Embryonic facial prominence (tissue), 1 donor: ENCODE measurements at regions not wholly inside any gene's neighbourhood (a gene's known extent, or its start where the extent isn't known, plus 50 kb on each side); places are given as distances from the start of the nearest gene placed in this dataset.
"Not testable (repeated sequence)": the region's sequence is repeated elsewhere in the genome, so short reads cannot be mapped to it uniquely, and the experiment has no call there.

Source experiments
- DNase-seq: peaks from one replicate; pipeline ENCODE4 v3.0.0-alpha.2; 2016; ENCODE audit errors: extremely low spot score

- DNase-seq: no peak
These were observed 1416.7 kb downstream of the FSCB start for GRCh38 chr14:43090380-43090779.

- no peak for DNase-seq
These were observed 1419.4 kb downstream of the FSCB start for GRCh38 chr14:43087666-43088065.

GRCh38 chr14:43085819-43086218 is 1421.3 kb downstream of the FSCB start:
- no peak for DNase-seq

GRCh38 chr14:43067372-43067771 is 1439.7 kb downstream of the FSCB start:
- DNase-seq: not testable (repeated sequence)

- no peak for DNase-seq
These were observed 1449.4 kb downstream of the LRFN5 start for GRCh38 chr14:43056106-43056505.

- no peak for DNase-seq
These were observed 1446.2 kb downstream of the LRFN5 start for GRCh38 chr14:43052897-43053296.

- no peak for DNase-seq
These were observed 1437.2 kb downstream of the LRFN5 start for GRCh38 chr14:43043850-43044249.

- no peak for DNase-seq
These were observed 1435.7 kb downstream of the LRFN5 start for GRCh38 chr14:43042408-43042807.

- DNase-seq: no peak
These were observed 1435.3 kb downstream of the LRFN5 start for GRCh38 chr14:43041976-43042375.

- no peak for DNase-seq
These were observed 1434.5 kb downstream of the LRFN5 start for GRCh38 chr14:43041207-43041606.

DNA sequence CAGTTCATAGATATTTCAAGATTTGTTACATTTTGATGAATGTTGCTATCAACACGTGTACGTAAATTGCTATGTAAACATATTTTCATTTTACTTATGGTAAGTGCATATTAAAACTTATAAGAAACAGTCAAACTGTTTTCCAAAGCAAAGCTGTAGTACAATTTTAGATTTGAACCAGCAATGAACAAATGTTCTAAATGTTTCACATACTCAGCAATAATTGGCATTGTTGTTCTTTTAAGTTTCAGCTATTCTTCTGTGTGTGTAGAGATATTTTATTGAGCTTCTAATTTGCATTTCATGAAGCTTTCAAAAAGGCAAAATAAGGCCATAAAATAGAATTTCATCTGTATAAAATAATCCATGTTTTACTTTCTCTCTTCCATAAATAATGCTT is 1433.2 kb downstream of the LRFN5 start:
- DNase-seq: no peak

GRCh38 chr14:43031598-43031997 is 1424.9 kb downstream of the LRFN5 start:
- no peak for DNase-seq

- DNase-seq: no peak
These were observed 1415.6 kb downstream of the LRFN5 start for GRCh38 chr14:43022094-43022800.

GRCh38 chr14:43019826-43020225 is 1413.2 kb downstream of the LRFN5 start:
- DNase-seq: no peak

DNA sequence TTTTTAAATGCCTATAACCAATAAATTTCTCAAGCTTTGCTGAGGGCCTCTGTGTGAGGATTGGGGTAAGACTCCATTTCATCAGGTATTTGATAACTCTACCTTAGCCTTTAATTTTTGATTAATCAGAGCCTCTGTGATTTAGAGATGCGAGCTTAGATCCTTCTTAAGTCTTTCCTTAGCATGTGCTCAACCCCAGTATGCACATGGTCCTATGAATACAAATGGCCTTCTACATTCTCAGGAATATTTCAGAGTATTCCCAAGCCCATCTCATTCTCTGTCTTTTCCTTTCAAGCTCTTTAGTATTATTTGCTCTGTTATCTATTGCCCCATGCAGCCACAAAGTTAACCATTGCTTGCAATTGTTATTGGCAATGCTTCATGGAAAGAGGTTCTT is 1407.7 kb downstream of the LRFN5 start:
- no peak for DNase-seq

DNA sequence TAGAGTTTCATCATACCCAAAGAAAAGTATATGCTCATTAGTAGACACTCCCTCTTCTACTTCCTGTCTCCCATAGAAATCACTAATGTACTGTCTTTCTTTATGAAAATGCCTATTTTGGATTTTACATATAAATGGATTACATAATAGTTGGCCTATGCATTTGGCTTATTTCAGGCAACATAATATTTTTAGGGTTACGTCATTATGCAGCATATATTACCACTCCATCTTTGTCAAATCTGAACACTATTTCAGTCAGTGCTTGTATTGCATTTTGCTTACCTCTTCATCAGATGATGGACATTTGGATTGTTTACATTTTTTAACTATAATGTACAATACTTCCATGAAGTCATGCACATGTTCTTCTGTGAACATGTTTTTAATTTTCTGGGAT is 1406.1 kb downstream of the LRFN5 start:
- no peak for DNase-seq

DNA sequence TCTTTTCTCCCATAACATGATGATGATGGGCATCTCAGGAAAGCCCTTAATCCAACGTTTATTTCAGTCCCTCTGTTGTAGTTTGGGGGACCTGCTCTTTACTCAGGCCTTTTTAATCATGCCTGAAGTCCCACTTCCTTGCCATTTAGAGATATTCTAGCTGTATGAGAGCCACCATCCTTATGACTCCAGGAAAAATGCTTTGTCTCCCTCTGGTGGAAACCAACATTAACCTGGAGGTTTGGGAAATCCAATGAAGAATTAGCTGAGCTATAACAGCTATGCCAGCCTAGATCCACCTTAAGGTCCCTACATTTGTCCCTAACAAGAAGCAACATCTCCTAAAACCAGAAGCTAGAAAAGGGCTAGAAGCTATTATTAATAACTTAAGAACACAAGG is 1399.1 kb downstream of the LRFN5 start:
- DNase-seq: no peak

GRCh38 chr14:43003845-43004244 is 1397.2 kb downstream of the LRFN5 start:
- DNase-seq: no peak

DNA sequence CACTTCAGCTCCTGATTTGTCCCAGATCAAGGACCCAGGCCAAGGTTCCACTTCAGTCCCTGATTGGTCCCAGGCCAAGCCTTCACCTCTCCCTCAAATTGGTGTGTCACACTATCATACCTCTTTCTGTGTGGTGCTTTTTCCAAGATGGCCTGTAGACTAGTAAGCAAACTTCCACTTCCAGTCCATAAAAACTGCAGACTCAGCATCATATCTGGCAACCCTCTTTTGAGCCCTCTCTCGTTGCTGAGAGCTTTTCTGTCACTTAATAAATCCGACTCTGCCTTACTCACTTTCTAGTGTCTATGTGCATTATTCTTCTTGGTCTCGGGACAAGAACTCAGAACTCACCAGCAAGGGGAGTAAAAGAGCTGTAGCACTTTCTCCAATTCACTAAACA is 1395.1 kb downstream of the LRFN5 start:
- DNase-seq: no peak

GRCh38 chr14:42994051-42994736 is 1387.5 kb downstream of the LRFN5 start:
- no peak for DNase-seq

DNA sequence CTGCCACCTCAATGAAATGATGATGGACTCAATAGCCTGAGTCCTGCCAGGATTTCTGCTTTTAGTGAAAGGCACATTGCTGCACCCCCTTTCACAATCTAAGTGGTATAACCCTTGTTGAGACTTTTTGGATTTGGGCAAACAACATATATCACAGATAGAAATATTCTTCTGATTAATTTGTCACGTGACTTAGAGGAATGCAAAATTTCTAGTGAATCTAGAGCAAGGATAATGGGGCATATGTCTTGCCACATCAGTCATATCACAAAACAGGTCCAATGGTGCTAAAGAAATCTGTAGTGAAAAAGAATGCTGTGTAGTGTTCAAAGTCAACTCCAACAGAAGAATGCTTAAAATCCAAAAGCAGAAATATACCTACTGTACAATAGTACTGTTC is 1386.3 kb downstream of the LRFN5 start:
- DNase-seq: no peak

GRCh38 chr14:42980419-42980818 is 1373.7 kb downstream of the LRFN5 start:
- no peak for DNase-seq

- DNase-seq: not testable (repeated sequence)
These were observed 1366.5 kb downstream of the LRFN5 start for GRCh38 chr14:42973171-42973570.

DNA sequence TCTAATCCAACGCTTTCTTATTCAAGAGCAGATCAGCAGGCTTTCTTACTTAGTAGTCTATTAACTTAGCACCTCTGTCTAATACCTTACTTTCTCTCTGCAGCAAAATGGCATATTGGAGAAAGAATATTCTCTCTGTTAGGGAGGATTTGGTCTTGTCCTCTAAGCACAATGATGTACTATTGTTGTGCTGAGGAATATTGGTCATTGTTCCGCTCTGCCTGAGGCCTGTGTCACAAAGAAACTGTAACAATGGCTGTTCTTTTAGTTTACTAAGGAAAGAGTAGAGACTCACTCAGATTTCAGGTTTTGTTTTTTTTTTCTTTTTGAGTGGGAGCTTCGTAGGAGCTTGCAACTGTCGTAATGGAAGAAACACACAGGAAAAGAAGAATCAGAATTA is 1358.8 kb downstream of the LRFN5 start:
- no peak for DNase-seq
